Fibroblast of lung (primary cell): ENCODE measurements at regions not wholly inside any gene's neighbourhood (a gene's known extent, or its start where the extent isn't known, plus 50 kb on each side); places are given as distances from the start of the nearest gene placed in this dataset.

Source experiments
- CTCF ChIP-seq, 2 donors: IDR thresholded peaks in 1 of 2; conservative IDR thresholded peaks in 1 of 2; 1 replicate in 1 of 2; 2 replicates in 1 of 2; pipeline ENCODE4 v1.5.1; 2011 to 2012; ENCODE audit warnings: low read length in 2 of 2, control low read depth in 1 of 2, inconsistent platforms in 1 of 2, low read depth in 1 of 2, mild to moderate bottlenecking in 1 of 2
- EZH2 ChIP-seq: IDR thresholded peaks from 2 replicates; pipeline ENCODE4 v1.5.1; 2012; ENCODE audit warnings: low read length, control low read depth, mild to moderate bottlenecking; ENCODE audit errors: missing control alignments

GRCh38 chr1:94323311-94324177 lies 86.2 kb upstream of the ARHGAP29 start:
- TF ChIP-seq EZH2: no peak
- no peak for TF ChIP-seq CTCF (conservative IDR thresholded peaks at IDR 0.05 in 1 of 2, IDR thresholded peaks at IDR 0.05 in 1 of 2; ENCODE audit: low read depth in 1 of 2, low read length in 2 of 2)
